ENCODE measurements at regions not wholly inside any gene's neighbourhood (a gene's known extent, or its start where the extent isn't known, plus 50 kb on each side); places are given as distances from the start of the nearest gene placed in this dataset.

- TF ChIP-seq CTCF (IDR thresholded peaks at IDR 0.05) (no peak), POLR2A (IDR thresholded peaks at IDR 0.05) (no peak)
These were observed 390.1 kb upstream of the TRIB2 start for GRCh38 chr2:12326449-12327190.
